IPS-18c (cell line): ENCODE measurements at regions not wholly inside any gene's neighbourhood (a gene's known extent, or its start where the extent isn't known, plus 50 kb on each side); places are given as distances from the start of the nearest gene placed in this dataset.

ENCODE experiments used
- H3K4me3 ChIP-seq: 2 replicates; pipeline ENCODE4 v1.7.0; 2013; ENCODE audit warnings: low read depth, mild to moderate bottlenecking, low read length, moderate library complexity; ENCODE audit not compliant: insufficient read depth
- H3K9me3 ChIP-seq: one replicate; pipeline ENCODE4 v1.6.1; 2013; ENCODE audit warnings: mild to moderate bottlenecking, low read length, moderate library complexity; ENCODE audit not compliant: control insufficient read depth, insufficient read depth

DNA sequence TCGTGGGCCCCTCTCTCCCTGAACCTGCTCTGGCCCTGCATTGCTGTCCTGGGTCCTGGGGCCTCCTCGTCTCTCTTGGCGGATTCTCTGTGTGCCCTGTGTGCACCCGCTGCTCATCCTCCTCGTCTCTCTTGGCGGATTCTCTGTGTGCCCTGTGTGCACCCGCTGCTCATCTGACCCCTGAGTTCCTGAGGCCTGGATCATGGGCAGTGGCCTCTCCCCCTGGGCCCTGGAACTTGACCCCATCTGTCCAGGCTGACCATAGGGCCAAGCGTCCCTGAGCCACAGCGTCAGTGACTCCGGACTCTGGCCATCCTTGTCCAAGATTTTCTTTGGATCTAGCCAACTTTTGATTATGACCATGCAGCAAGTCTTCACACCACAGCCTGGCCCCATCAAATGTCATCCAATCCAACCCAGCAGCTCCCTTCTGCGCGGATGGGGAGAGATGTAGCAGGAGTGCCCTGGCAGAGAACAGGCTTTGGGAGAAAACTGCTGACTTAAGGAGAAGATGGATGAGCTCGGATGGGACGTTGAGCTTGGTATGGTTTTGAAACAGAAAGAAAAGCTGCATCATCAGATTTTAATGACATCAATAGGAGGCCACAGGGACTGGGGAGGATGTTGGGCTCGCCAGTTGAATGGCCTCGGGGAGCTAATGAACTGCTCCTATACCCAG lies 455.1 kb upstream of the HS6ST1 start:
- Histone ChIP-seq H3K9me3 (no peaks in the 10 kb centered on the region), H3K4me3 (no peak overlapping the region)

DNA sequence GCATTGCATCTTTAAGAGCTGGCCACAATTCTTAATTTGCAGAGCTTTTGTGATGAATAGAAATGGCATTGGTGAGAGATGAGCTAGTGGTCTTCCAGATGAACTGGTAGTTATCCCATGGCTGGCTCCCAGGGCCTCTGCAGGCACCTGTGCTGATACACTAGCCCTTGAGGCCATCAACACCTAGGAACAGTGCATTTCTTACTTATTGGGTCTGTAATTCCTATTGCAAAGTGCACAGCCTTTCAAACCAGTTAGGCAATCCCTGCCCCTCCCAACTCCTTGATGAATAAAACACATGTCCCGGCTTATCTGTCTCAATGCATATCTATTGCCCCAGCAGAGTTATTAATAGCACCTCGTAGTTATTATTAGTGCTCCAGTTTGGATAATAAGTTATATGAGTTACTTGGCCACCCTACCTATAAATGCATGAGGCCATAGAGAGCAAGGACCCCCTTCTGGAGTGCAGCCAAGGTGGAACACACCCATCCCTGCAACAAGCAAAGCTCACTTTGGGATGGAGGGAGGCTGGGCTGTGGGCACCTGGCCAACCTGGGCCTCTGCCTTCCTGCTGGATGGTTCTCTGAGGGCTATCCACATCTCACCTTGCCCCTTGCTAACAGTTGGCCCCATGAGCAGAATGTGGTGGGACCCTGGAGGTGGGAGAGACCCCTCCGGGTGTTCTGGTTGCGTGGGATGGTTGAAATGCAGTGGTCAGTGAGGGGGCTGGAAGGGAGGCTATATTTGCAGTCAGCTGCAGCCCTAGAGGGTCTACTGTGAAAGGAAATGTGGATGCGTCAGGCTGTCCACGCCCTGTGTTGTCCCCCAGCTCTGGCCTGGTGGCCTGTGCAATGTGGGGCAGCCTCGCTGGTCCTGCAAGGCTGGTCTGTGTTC lies 455.9 kb upstream of the HS6ST1 start:
- Histone ChIP-seq H3K4me3 (no peak overlapping the region), H3K9me3 (no peaks in the 10 kb centered on the region)

DNA sequence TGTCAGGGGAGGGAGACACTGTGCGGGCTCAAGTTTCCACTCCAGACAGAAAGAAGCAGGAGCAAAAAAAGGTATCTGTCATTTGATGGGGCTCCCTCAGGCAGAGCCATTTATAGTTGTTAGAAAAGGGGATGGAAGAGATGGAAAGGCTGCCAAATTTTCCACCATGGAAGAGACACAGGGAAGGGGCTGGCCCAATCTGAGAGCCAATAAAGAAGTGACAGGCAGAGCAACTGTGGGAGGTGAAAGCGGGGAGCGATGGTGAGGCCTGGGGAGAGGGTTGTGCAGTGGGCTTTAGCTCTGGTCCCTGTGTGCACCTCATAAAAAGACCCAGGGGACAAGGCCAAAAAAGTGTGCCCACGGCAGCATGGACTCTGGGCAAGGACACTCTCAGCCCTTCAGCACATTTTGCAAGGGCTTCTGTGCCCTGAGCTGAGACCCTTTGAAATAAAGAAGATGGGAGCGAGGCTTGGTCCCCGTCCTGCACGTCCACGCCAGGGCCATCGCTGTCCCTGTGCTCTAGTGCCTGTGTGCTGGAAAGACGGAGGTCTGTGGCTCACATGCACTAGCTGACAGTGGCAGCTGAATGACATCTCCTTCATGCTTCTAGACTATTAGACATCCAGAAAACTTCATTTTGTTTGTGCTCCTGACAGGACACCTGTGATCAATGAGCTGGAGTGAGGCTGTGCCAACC lies 456.7 kb upstream of the HS6ST1 start:
- Histone ChIP-seq H3K4me3 (no peak overlapping the region), H3K9me3 (no peaks in the 10 kb centered on the region)

DNA sequence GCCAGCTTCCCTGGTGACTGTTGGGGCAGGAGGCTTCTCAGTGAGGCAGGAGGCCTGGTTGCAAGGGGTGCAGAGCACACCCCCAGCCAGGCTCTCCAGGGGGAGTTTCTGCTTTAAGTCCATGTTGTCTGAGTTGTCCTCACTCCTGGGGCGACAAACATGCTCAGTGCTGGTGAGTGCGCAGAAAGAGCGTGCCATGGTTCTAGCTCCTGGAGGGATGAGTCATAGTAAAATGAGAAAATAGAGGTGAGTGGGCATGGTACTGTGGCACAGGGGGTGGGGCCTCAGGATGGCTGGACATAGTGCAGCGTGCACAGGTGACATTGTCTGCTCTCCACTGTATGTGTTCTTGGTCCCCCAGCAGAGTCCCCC lies 457.2 kb upstream of the HS6ST1 start:
- no peaks in the 10 kb centered on the region for H3K9me3 ChIP-seq
- no peak overlapping the region for H3K4me3 ChIP-seq

- H3K4me3 ChIP-seq = no peak overlapping the region
- H3K9me3 ChIP-seq = no peaks in the 10 kb centered on the region
Observed at GRCh38 chr2:128776461-128777195, 458.0 kb upstream of the HS6ST1 start.

DNA sequence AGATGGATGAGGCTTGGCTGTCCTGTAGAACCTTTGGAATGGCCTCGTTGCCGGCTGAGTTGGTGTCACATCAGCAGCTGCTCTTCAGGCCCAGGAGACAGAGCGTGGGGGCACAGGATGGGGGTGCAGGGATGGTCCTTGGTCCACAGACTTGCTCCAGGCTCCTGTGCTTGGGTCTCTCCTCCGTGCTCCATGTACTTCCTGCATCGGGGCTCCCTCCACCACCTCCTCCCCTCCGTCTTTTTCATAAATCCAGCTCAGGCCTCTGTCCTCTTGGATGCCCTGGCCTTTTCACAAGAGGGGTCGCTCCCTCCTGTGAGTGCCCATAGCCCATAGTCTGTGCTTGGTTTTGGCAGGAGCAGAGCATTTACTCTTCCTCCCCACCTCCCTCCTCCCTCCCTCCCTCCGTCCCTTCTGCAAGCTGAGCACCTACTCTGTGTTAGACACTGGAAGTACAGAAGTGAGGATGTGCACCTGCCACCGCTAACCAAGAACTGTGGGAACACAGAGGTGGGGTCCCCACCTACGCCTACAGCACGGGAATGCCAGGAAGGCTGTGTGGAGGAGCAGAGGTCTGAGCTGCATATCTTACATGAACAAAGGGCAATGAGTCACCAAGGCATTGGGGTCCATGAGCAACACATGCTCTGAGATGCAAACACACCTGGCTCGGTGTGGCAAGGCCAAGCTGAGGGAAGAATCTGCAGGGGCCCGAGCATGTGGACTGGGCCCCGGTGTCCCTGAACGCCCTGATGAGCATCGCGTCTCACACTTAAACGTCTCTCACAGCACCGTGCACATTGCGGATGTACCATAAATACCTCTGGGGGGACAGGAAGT lies 458.7 kb upstream of the HS6ST1 start:
- H3K4me3 ChIP-seq = no peak overlapping the region
- no peaks in the 10 kb centered on the region for H3K9me3 ChIP-seq

DNA sequence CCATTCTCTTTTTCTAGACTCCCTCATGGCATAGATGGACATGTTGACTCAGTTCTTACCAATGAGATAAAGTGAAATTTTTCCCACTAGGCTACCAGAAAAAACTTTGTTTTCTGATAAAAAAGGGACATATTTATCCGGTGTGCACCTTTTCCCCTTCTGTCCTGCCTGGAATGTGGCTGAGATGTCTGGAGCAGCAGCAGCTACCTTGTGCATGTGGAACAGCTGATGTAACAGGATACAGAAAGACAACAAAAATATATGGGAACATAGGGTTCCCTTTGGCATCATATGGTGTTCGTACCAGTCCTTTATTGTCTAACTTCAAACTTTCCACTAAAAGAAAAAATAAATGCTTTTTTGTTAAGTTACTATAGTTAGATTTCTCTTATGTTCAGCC lies 460.2 kb upstream of the HS6ST1 start:
- Histone ChIP-seq H3K9me3 (no peaks in the 10 kb centered on the region), H3K4me3 (no peak overlapping the region)

GRCh38 chr2:128779301-128780095 lies 460.8 kb upstream of the HS6ST1 start:
- Histone ChIP-seq H3K9me3 (no peaks in the 10 kb centered on the region), H3K4me3 (no peak overlapping the region)

DNA sequence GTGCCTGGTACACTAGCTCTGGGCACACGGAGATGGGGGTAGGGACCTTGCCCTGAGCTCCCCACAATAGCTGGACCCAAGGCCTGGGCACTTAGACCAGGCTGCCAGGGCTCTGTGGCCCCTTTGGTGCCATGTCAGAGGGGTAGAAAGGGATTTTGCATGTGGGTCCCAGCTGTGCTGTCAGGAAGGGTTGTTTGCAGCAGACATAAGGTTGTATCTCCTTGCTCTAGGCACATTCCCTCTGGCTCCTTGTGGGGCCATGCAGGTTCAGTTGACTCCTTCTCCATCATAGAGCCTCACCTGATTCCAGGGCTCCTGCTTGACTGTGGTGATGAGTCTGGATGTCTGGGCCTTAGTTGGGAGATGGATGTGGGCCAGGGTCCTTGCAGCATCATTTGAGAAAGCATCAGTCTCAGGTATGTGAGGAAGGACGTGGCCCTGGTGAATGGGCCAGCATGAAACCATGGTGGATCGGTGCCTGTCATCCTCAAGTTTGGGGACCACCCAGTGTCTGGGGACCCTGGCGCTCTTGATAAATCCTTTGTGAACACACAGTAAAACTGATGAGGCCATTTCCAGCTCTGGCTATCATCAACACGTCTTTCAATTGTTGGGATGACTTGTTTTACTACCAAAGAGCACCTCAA lies 461.9 kb upstream of the HS6ST1 start:
- Histone ChIP-seq H3K4me3 (no peak overlapping the region), H3K9me3 (no peaks in the 10 kb centered on the region)

GRCh38 chr2:128781166-128781565 lies 462.5 kb upstream of the HS6ST1 start:
- Histone ChIP-seq H3K4me3 (no peak overlapping the region), H3K9me3 (no peaks in the 10 kb centered on the region)

- H3K9me3 ChIP-seq = no peaks in the 10 kb centered on the region
- no peak overlapping the region for H3K4me3 ChIP-seq
Observed at GRCh38 chr2:128781585-128782385, 463.1 kb upstream of the HS6ST1 start.

DNA sequence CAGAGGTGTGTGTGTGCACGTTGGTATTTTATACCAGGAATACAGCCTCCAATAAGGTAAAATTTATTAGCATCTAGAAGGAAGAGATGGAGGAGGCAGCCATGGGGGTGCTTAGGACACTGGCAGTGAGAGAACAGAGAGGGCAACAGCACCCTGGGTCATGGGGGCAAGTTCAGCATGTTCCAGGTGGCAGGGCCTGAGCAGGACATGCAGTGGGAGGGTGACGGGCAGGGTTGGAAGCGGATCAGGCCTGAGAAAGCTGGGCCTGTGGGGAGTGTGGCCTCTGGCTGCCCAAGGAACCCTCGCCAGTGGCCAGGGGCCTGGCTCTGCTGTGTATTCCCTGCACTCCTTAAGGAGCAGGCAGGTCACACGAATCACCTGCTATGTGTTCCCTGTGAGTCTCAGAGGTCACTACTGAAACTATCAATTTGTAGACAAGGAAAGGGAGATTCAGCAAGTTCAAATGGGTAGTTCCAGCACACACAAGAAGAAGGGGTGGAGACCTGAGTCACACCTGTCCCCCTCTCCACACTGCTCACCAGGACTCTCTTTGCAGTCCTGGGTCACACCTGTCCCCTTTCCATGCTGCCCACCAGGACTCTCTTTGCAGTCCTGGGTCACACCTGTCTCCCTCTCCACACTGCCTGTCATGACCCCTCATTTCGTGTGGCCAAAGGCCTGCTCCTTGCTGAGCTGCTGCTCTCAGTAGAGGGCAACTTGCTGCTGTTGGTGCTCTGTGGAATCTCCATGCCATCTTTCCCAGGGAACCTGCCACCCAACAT lies 463.9 kb upstream of the HS6ST1 start:
- no peak overlapping the region for H3K4me3 ChIP-seq
- no peaks in the 10 kb centered on the region for H3K9me3 ChIP-seq

DNA sequence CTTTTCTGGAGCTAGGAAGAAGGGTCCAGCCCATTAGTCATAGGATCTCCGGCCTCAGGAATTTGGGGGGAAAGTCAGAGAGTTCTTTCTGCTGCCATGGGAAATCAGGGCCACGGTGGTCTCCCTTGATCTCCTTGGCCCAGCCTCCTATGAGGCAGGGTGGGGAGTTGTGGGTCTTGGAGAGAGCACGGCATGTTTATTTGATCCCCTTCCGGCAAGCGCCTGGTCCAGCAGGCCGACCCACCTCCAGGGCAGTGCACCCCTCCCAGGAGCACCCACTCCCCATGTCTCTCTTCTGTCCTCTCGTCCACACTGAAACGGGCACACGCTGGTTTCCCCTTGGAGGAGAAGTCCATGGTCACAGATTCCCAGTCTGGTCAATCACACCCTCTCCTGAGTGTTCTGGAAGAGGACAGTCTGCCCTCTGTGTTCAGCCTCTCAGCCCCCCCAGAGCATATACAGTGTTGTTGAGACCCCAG lies 464.6 kb upstream of the HS6ST1 start:
- Histone ChIP-seq H3K9me3 (no peaks in the 10 kb centered on the region), H3K4me3 (no peak overlapping the region)

DNA sequence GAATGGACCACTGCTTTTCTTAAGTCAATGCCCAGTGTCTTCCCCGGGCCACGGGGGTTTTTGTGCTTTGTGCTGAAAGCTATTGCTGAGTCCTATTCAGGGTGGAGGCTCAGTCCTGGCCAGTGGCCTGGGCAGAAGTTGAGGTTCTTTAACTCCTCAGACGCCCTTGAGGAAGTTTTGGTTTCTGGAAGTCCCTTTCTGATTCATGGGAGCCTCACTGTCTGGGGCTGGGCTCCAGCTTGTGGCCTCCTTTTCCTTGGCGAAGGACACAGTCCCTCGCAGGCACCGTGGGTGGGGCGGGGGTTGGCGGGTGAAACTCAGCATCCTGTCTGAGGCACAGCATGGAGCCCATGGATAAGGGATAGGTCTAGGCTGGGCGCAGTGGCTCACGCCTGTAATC lies 465.2 kb upstream of the HS6ST1 start:
- Histone ChIP-seq H3K9me3 (no peaks in the 10 kb centered on the region), H3K4me3 (no peak overlapping the region)
